Caco-2 (cell line): ENCODE measurements at regions not wholly inside any gene's neighbourhood (a gene's known extent, or its start where the extent isn't known, plus 50 kb on each side); places are given as distances from the start of the nearest gene placed in this dataset.

Experiments
- BruUV-seq: library from RNA; stranded (reverse); fragments of 400-500 nt; replicated peaks from 2 replicates; lab custom pipeline; 2021; lab: Mats Ljungman, UMichigan
- CTCF ChIA-PET: fragments of 300-600 bp; sonication (Branson Sonifier 250); formaldehyde crosslinking; loops from one replicate; lab custom pipeline; 2022; ENCODE audit warnings: antibody characterized with exemption; lab: Charles Lee
- POLR2A ChIA-PET: fragments of 300-600 bp; sonication (Branson Sonifier 250); formaldehyde crosslinking; loops from one replicate; lab custom pipeline; 2022; ENCODE audit warnings: antibody characterized with exemption; lab: Charles Lee
- DNase-seq, 2 experiments: peaks; one replicate each; pipeline versions ENCODE4 v3.0.0 to v3.0.0-alpha.2; 2020 to 2022
- H3K27me3 ChIP-seq: replicated peaks from 2 replicates; pipeline ENCODE4 v1.6.0; 2011; ENCODE audit warnings: low read length; ENCODE audit not compliant: control insufficient read depth, insufficient read depth
- H3K36me3 ChIP-seq: 2 replicates; pipeline ENCODE4 v1.5.1; 2011; ENCODE audit warnings: low read length; ENCODE audit not compliant: control insufficient read depth, insufficient read depth
- H3K4me1 ChIP-seq: fragments of 250-450 bp; sonication (Bioruptor Pico); 2 replicates; pipeline ENCODE4 v1.5.1; 2020; ENCODE audit warnings: mild to moderate bottlenecking
- H3K4me3 ChIP-seq: 2 replicates; pipeline ENCODE4 v1.5.1; 2011; ENCODE audit warnings: low read depth, mild to moderate bottlenecking, control low read depth, low read length
- H3K9me3 ChIP-seq: fragments of 250-450 bp; sonication (Bioruptor Pico); 2 replicates; pipeline ENCODE4 v1.5.1; 2020; ENCODE audit warnings: mild to moderate bottlenecking, moderate library complexity
- H3K27ac Mint-ChIP-seq: one replicate; pipeline ENCODE4 v1.8.0; 2022; ENCODE audit warnings: mixed read lengths; ENCODE audit not compliant: unreplicated experiment
- H3K27me3 Mint-ChIP-seq: one replicate; pipeline ENCODE4 v1.8.0; 2022; ENCODE audit warnings: mixed read lengths; ENCODE audit not compliant: insufficient read depth, unreplicated experiment
- H3K36me3 Mint-ChIP-seq: one replicate; pipeline ENCODE4 v1.8.0; 2022; ENCODE audit warnings: mild to moderate bottlenecking, mixed read lengths; ENCODE audit not compliant: insufficient read depth, unreplicated experiment
- H3K4me1 Mint-ChIP-seq: one replicate; pipeline ENCODE4 v1.8.0; 2022; ENCODE audit warnings: low read depth, mixed read lengths; ENCODE audit not compliant: unreplicated experiment
- H3K4me3 Mint-ChIP-seq: one replicate; pipeline ENCODE4 v1.8.0; 2022; ENCODE audit warnings: mild to moderate bottlenecking, moderate library complexity, mixed read lengths; ENCODE audit not compliant: unreplicated experiment
- H3K9me3 Mint-ChIP-seq: one replicate; pipeline ENCODE4 v1.8.0; 2022; ENCODE audit warnings: mixed read lengths; ENCODE audit not compliant: unreplicated experiment
- CTCF ChIP-seq, 2 experiments: fragments of 200-600 bp in 1 of 2; IDR thresholded peaks; 1 replicate in 1 of 2; 2 replicates in 1 of 2; pipeline versions ENCODE4 v1.5.1 to v1.8.0; 2011 to 2022; ENCODE audit warnings: antibody characterized with exemption in 1 of 2, control low read depth in 1 of 2, inconsistent platforms in 1 of 2, low read depth in 1 of 2, low read length in 1 of 2, mild to moderate bottlenecking in 1 of 2, moderate library complexity in 1 of 2; ENCODE audit not compliant: insufficient read depth in 1 of 2, severe bottlenecking in 1 of 2, unreplicated experiment in 1 of 2
- intact Hi-C: fragments of 100-400 bp; cut with micrococcal nuclease; formaldehyde crosslinking; loops from one replicate; pipeline ENCODE4 v1.10.0; 2022; ENCODE audit not compliant: unreplicated experiment

- POLR2A ChIA-PET = no interaction called here
- CTCF ChIA-PET = no interaction called here
- no peak overlapping the region for H3K4me3 Mint-ChIP-seq
Measured at GRCh38 chr18:22055466-22056238, 113.7 kb upstream of the GATA6 start.

GRCh38 chr18:22056950-22057349 is 112.4 kb upstream of the GATA6 start:
- peaks cover 65% of the 10 kb centered on the region for H3K4me1 ChIP-seq
- H3K36me3 Mint-ChIP-seq = peaks cover 5% of the 10 kb centered on the region
- H3K4me3 ChIP-seq = no peak overlapping the region
- H3K27ac Mint-ChIP-seq = no peak overlapping the region
- POLR2A ChIA-PET = no interaction called here
- H3K36me3 ChIP-seq = no peaks in the 10 kb centered on the region
- no peak for TF ChIP-seq CTCF (IDR thresholded peaks at IDR 0.05; ENCODE audit: insufficient read depth in 1 of 2, low read depth in 1 of 2, low read length in 1 of 2, severe bottlenecking in 1 of 2, unreplicated experiment in 1 of 2)
- BruUV-seq = no TSS peak
- H3K27me3 Mint-ChIP-seq = no peaks in the 10 kb centered on the region
- peaks cover 17% of the 10 kb centered on the region for H3K4me1 Mint-ChIP-seq
- intact Hi-C loops = no loop called here
- peaks cover 6% of the 10 kb centered on the region for H3K9me3 Mint-ChIP-seq
- no peak overlapping the region for H3K4me3 Mint-ChIP-seq
- CTCF ChIA-PET = no interaction called here
- DNase-seq = no peak
- H3K27me3 ChIP-seq = no peaks in the 10 kb centered on the region
- peaks cover 8% of the 10 kb centered on the region; the same call in 1 of the 2 replicates for H3K9me3 ChIP-seq

More at GRCh38 chr18:22055466-22056238, 113.7 kb upstream of the GATA6 start:
- H3K27me3 Mint-ChIP-seq = no peaks in the 10 kb centered on the region
- peaks cover 63% of the 10 kb centered on the region for H3K4me1 ChIP-seq
- H3K36me3 ChIP-seq = no peaks in the 10 kb centered on the region
- peaks cover 8% of the 10 kb centered on the region; the same call in 1 of the 2 replicates for H3K9me3 ChIP-seq
- peaks cover 22% of the 10 kb centered on the region for H3K4me1 Mint-ChIP-seq
- no peak for DNase-seq
- H3K27ac Mint-ChIP-seq = peak overlapping the region; percentile 59
- peaks cover 6% of the 10 kb centered on the region for H3K9me3 Mint-ChIP-seq
- H3K36me3 Mint-ChIP-seq = peaks cover 5% of the 10 kb centered on the region
- BruUV-seq = no TSS peak
- H3K4me3 ChIP-seq = no peak overlapping the region
- H3K27me3 ChIP-seq = no peaks in the 10 kb centered on the region
- intact Hi-C loops = no loop called here
- TF ChIP-seq CTCF (IDR thresholded peaks at IDR 0.05; ENCODE audit: insufficient read depth in 1 of 2, low read depth in 1 of 2, low read length in 1 of 2, severe bottlenecking in 1 of 2, unreplicated experiment in 1 of 2) = no peak

GRCh38 chr18:22057908-22058527 is 111.4 kb upstream of the GATA6 start:
- POLR2A ChIA-PET = interaction anchor here (0.7 kb wide), 1 partner anchor 52 kb away, joined by 3 read pairs; no protein-coding TSS in a partner anchor
- H3K9me3 ChIP-seq = peaks cover 8% of the 10 kb centered on the region; the same call in 1 of the 2 replicates
- Mint-ChIP-seq H3K27ac (peak overlapping the region; percentile 78), H3K27me3 (no peaks in the 10 kb centered on the region), H3K9me3 (peaks cover 6% of the 10 kb centered on the region), H3K4me1 (peaks cover 21% of the 10 kb centered on the region), H3K36me3 (no peaks in the 10 kb centered on the region), H3K4me3 (no peak overlapping the region)
- DNase-seq = no peak
- no peak for TF ChIP-seq CTCF (IDR thresholded peaks at IDR 0.05; ENCODE audit: insufficient read depth in 1 of 2, low read depth in 1 of 2, low read length in 1 of 2, severe bottlenecking in 1 of 2, unreplicated experiment in 1 of 2)
- intact Hi-C loops = no loop called here
- H3K36me3 ChIP-seq = no peaks in the 10 kb centered on the region
- no peaks in the 10 kb centered on the region for H3K27me3 ChIP-seq
- H3K4me3 ChIP-seq = no peak overlapping the region
- peaks cover 68% of the 10 kb centered on the region for H3K4me1 ChIP-seq
- BruUV-seq = no TSS peak
- CTCF ChIA-PET = interaction anchor here (0.6 kb wide), 1 partner anchor 166 kb away, joined by 6 read pairs; no protein-coding TSS in a partner anchor
